ENCODE measurements at regions not wholly inside any gene's neighbourhood (a gene's known extent, or its start where the extent isn't known, plus 50 kb on each side); places are given as distances from the start of the nearest gene placed in this dataset.

- Histone ChIP-seq H3K9me3 (ENCODE audit: control insufficient read depth in 4 of 4, low read length in 3 of 4) (no peaks in the 10 kb centered on the region), H3K27me3 (ENCODE audit: control insufficient read depth in 4 of 4, insufficient read depth in 4 of 4, low read length in 3 of 4) (peaks cover 0 to 4% (median 0%) of the 10 kb centered on the region in 4 donors), H3K4me3 (ENCODE audit: low read depth in 1 of 3, low read length in 3 of 3) (no peak overlapping the region), H3K9ac (ENCODE audit: low read depth in 1 of 2, low read length in 2 of 2) (no peak overlapping the region), H3K4me1 (ENCODE audit: control insufficient read depth in 4 of 4, insufficient read depth in 4 of 4, low read length in 3 of 4) (no peaks in the 10 kb centered on the region), H3K27ac (ENCODE audit: low read depth in 1 of 2, low read length in 2 of 2) (no peak overlapping the region), H3K36me3 (ENCODE audit: control insufficient read depth in 4 of 4, insufficient read depth in 3 of 4, low read depth in 1 of 4, low read length in 3 of 4) (no peaks in the 10 kb centered on the region)
- 71% methylated on average over 8 of the region's 8 CpGs for WGBS
- no peak for DNase-seq (ENCODE audit: low spot score)
- no peak for TF ChIP-seq YY1 (IDR thresholded peaks at IDR 0.05)
- TF ChIP-seq RXRA (IDR thresholded peaks at IDR 0.05): no peak
- no peak for TF ChIP-seq HNF4G (IDR thresholded peaks at IDR 0.05)
- no peak for TF ChIP-seq FOXA1 (IDR thresholded peaks at IDR 0.05)
- no peak for TF ChIP-seq RAD21 (IDR thresholded peaks at IDR 0.05)
- TF ChIP-seq FOXA2 (IDR thresholded peaks at IDR 0.05): no peak
- TF ChIP-seq ZBTB33 (IDR thresholded peaks at IDR 0.05): no peak
- no peak for TF ChIP-seq ATF3 (IDR thresholded peaks at IDR 0.05)
These were observed 869.2 kb downstream of the MRPL39 start for GRCh38 chr21:24738063-24738462.

GRCh38 chr21:24737296-24737850, 869.9 kb downstream of the MRPL39 start:
- Histone ChIP-seq H3K4me3 (ENCODE audit: low read depth in 1 of 3, low read length in 3 of 3) (no peak overlapping the region), H3K9ac (ENCODE audit: low read depth in 1 of 2, low read length in 2 of 2) (no peak overlapping the region), H3K27me3 (ENCODE audit: control insufficient read depth in 4 of 4, insufficient read depth in 4 of 4, low read length in 3 of 4) (no peaks in the 10 kb centered on the region), H3K27ac (ENCODE audit: low read depth in 1 of 2, low read length in 2 of 2) (no peak overlapping the region), H3K4me1 (ENCODE audit: control insufficient read depth in 4 of 4, insufficient read depth in 4 of 4, low read length in 3 of 4) (no peaks in the 10 kb centered on the region), H3K9me3 (ENCODE audit: control insufficient read depth in 4 of 4, low read length in 3 of 4) (no peaks in the 10 kb centered on the region), H3K36me3 (ENCODE audit: control insufficient read depth in 4 of 4, insufficient read depth in 3 of 4, low read depth in 1 of 4, low read length in 3 of 4) (no peaks in the 10 kb centered on the region)
- TF ChIP-seq TAF1 (conservative IDR thresholded peaks at IDR 0.05): no peak
- TF ChIP-seq HNF4G (IDR thresholded peaks at IDR 0.05): no peak
- TF ChIP-seq FOXA2 (IDR thresholded peaks at IDR 0.05): no peak
- no peak for TF ChIP-seq GABPA (IDR thresholded peaks at IDR 0.05 in 1 of 2, conservative IDR thresholded peaks at IDR 0.05 in 1 of 2)
- TF ChIP-seq CTCF (IDR thresholded peaks at IDR 0.05; ENCODE audit: low read depth, low read length, missing input control): no peak
- no peak for TF ChIP-seq ZBTB33 (IDR thresholded peaks at IDR 0.05)
- TF ChIP-seq ATF3 (IDR thresholded peaks at IDR 0.05): no peak
- no peak for TF ChIP-seq JUND (IDR thresholded peaks at IDR 0.05)
- no peak for TF ChIP-seq NR2F2 (IDR thresholded peaks at IDR 0.05)
- TF ChIP-seq RAD21 (IDR thresholded peaks at IDR 0.05): no peak
- TF ChIP-seq YY1 (IDR thresholded peaks at IDR 0.05): no peak
- no peak for TF ChIP-seq SP1 (IDR thresholded peaks at IDR 0.05)
- no peak for TF ChIP-seq MAX (IDR thresholded peaks at IDR 0.05)
- DNase-seq (ENCODE audit: low spot score): no peak
- WGBS: 58% methylated on average over 5 of the region's 5 CpGs
